ENCODE measurements at regions not wholly inside any gene's neighbourhood (a gene's known extent, or its start where the extent isn't known, plus 50 kb on each side); places are given as distances from the start of the nearest gene placed in this dataset.

GRCh38 chr17:77274096-77274845 lies 133.5 kb downstream of the SEC14L1 start:
- no peak overlapping the region for H3K27ac ChIP-seq (ENCODE audit: extremely low read depth, low read depth, low read length)
- TF ChIP-seq ZNF341 (tag by site-specific recombination; IDR thresholded peaks at IDR 0.05; ENCODE audit: low read depth) (0 out of 2 replicates have a peak, but pooled peaks have one; percentile 17), ZNF623 (tag by site-specific recombination; IDR thresholded peaks at IDR 0.05) (no peak), REST (tag by site-specific recombination; IDR thresholded peaks at IDR 0.05) (peak; percentile 72)
- no peaks in the 10 kb centered on the region for H3K36me3 ChIP-seq (ENCODE audit: control insufficient read depth in 2 of 2, insufficient read depth in 1 of 2, low read length in 2 of 2)
- no peaks in the 10 kb centered on the region for H3K4me1 ChIP-seq (ENCODE audit: control insufficient read depth, insufficient read depth, low read length)
- H3K9me3 ChIP-seq (ENCODE audit: control insufficient read depth, insufficient read depth, low read depth, low read length) = no peaks in the 10 kb centered on the region
- CTCF ChIA-PET = interaction anchor here (0.6 to 1.2 kb wide), 3 partner anchors 18 to 467 kb away, joined by 3 to 4 read pairs (median 3); no protein-coding TSS in a partner anchor
- no peak overlapping the region for H3K4me3 ChIP-seq (ENCODE audit: low read depth, low read length)
- POLR2A ChIA-PET = no interaction called here

- CTCF ChIA-PET = interaction anchor here (0.6 to 1.3 kb wide), 3 partner anchors 41 to 75 kb away, joined by 3 to 5 read pairs (median 5); no protein-coding TSS in a partner anchor
- TF ChIP-seq KLF16 (tag by site-specific recombination; IDR thresholded peaks at IDR 0.05) = no peak
- no peak for TF ChIP-seq MYNN (tag by site-specific recombination; IDR thresholded peaks at IDR 0.05; ENCODE audit: borderline replicate concordance)
- TF ChIP-seq ZNF2 (tag by site-specific recombination; IDR thresholded peaks at IDR 0.05) = no peak
- TF ChIP-seq ZXDB (tag by site-specific recombination; IDR thresholded peaks at IDR 0.05) = no peak
- TF ChIP-seq ZNF555 (tag by site-specific recombination; conservative IDR thresholded peaks at IDR 0.05) = no peak
- no peak for TF ChIP-seq ZNF610 (tag by site-specific recombination; IDR thresholded peaks at IDR 0.05; ENCODE audit: borderline replicate concordance)
- no peak for TF ChIP-seq ZNF366 (tag by site-specific recombination; conservative IDR thresholded peaks at IDR 0.05)
- no peak for TF ChIP-seq ZNF768 (tag by site-specific recombination; IDR thresholded peaks at IDR 0.05)
- TF ChIP-seq ZFP37 (tag by site-specific recombination; IDR thresholded peaks at IDR 0.05) = no peak
- no peak for TF ChIP-seq ZBTB10 (tag by site-specific recombination; IDR thresholded peaks at IDR 0.05)
- TF ChIP-seq ZFHX2 (tag by site-specific recombination; conservative IDR thresholded peaks at IDR 0.05) = peak; percentile 53
- TF ChIP-seq EGR2 (tag by site-specific recombination; IDR thresholded peaks at IDR 0.05; ENCODE audit: low read depth) = peak; percentile 20; the same call in 1 of the 2 replicates
- TF ChIP-seq ZNF585B (tag by site-specific recombination; IDR thresholded peaks at IDR 0.05) = no peak
- TF ChIP-seq ZNF398 (tag by site-specific recombination; IDR thresholded peaks at IDR 0.05) = no peak
- TF ChIP-seq SCRT2 (tag by site-specific recombination; IDR thresholded peaks at IDR 0.05) = no peak
- POLR2A ChIA-PET = no interaction called here
- Histone ChIP-seq H3K27ac (ENCODE audit: extremely low read depth, low read depth, low read length) (no peak overlapping the region), H3K9me3 (ENCODE audit: control insufficient read depth, insufficient read depth, low read depth, low read length) (no peaks in the 10 kb centered on the region), H3K4me1 (ENCODE audit: control insufficient read depth, insufficient read depth, low read length) (peaks cover 18% of the 10 kb centered on the region), H3K36me3 (ENCODE audit: control insufficient read depth in 2 of 2, insufficient read depth in 1 of 2, low read length in 2 of 2) (peaks cover 0 to 4% of the 10 kb centered on the region in 2 experiments; a peak in 1 of 3 replicates), H3K4me3 (ENCODE audit: low read depth, low read length) (no peak overlapping the region)
These were observed 138.9 kb downstream of the SEC14L1 start for GRCh38 chr17:77279448-77280303.
